RKO (cell line): ENCODE measurements at regions not wholly inside any gene's neighbourhood (a gene's known extent, or its start where the extent isn't known, plus 50 kb on each side); places are given as distances from the start of the nearest gene placed in this dataset.
"Not testable (repeated sequence)": the region's sequence is repeated elsewhere in the genome, so short reads cannot be mapped to it uniquely, and the experiment has no call there.

ENCODE experiments used
- DNase-seq: peaks from one replicate; pipeline ENCODE4 v3.0.0-alpha.2; 2016; ENCODE audit warnings: low spot score

DNA sequence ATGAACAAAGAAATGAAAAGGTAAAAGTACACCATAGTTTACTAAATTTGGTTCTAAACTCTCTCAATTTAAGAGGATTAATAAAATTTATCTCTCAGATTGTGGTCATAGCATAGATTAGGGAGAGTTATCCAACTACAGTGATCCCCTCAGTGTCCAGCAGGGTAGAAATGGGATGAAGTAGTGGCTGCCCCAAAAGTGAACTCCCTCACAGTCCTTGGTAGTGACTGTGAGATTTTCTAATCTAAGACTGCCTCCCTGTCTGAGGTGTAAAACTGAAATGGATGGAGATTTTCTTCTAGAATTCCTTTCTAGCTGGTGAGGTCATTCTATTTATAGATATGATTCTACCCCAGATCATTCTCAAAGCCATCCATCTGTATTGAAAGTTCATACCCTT lies 455.5 kb downstream of the ACTL7B start:
- DNase-seq: no peak

DNA sequence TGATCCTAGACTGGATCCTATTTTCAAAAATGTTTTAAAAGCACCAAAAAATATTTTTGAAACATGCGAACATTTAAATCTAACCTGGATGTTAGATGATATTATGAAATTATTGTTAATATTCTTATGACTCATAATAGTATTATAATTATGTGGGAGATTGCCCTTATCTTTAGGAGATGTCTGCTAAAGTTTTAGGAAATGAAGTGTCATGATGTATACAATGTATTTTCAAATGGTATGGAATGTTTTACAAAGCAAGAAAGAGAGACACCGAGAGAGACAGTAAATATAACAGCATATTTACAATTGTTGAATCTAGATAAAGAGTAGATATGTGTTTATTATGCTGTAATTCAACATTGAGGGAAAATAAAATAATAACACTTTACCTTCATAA lies 455.9 kb downstream of the ACTL7B start:
- no peak for DNase-seq

GRCh38 chr9:108397286-108397685 lies 458.5 kb downstream of the ACTL7B start:
- no peak for DNase-seq

- no peak for DNase-seq
Observed at GRCh38 chr9:108396611-108397010, 459.2 kb downstream of the ACTL7B start.

- no peak for DNase-seq
Observed at GRCh38 chr9:108396193-108396592, 459.6 kb downstream of the ACTL7B start.

DNA sequence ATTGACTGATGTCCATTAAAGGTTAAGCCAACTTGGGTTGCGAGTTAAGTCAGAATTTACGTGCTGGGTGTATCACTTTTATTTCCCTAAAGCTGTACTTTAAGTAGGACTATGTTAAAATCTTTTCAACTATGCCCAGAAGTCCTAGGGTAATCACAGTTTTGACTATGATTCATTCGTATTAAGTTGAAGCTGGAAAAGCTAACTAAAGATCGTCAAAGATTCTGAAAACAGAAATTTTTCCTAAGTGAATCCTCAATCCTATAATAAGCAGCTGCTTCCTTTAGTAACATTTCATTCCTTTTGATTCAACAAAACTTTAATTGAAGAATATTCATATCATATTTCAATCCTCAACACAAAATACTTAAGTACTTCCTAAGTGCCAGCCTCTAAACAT lies 460.4 kb downstream of the ACTL7B start:
- DNase-seq: no peak

DNA sequence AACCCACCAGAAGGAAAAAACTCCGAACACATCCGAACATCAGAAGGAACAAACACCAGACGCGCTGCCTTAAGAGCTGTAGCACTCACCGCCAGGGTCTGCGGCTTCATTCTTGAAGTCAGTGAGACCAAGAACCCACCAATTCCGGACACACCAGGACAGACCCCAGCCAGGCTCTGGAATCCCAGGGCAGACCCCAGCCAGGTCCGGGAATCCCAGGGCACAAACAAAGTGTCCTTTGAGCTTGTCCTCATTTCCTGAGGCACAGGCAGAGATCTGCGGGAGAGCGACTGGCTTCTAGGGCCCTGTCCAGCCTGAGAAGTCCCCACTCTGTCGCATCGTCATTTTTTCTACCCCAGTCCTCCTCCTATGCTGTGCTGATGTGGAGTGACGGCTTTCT lies 461.1 kb downstream of the ACTL7B start:
- no peak for DNase-seq

- not testable (repeated sequence) for DNase-seq
Observed at GRCh38 chr9:108393481-108394001, 462.2 kb downstream of the ACTL7B start.

DNA sequence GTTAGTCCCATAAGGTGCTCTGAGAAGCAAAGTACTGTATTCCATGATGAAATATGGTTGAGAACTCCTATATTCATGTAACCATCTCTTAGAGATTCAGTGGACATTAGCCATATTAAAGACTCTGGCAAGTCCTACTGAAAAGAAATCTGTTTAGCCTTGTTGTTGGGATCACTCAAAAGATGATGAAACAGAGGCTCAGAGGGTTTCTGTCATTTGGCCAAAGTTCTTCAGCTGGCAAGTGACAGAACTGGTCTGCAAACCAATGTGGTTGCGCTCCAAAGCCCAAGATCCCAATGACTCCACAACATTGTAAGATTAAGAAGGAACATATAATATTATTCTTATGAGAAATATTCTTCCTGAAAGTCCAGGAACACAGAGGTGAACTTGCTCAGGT lies 462.9 kb downstream of the ACTL7B start:
- DNase-seq: no peak

GRCh38 chr9:108389056-108389455 lies 466.7 kb downstream of the ACTL7B start:
- no peak for DNase-seq

DNA sequence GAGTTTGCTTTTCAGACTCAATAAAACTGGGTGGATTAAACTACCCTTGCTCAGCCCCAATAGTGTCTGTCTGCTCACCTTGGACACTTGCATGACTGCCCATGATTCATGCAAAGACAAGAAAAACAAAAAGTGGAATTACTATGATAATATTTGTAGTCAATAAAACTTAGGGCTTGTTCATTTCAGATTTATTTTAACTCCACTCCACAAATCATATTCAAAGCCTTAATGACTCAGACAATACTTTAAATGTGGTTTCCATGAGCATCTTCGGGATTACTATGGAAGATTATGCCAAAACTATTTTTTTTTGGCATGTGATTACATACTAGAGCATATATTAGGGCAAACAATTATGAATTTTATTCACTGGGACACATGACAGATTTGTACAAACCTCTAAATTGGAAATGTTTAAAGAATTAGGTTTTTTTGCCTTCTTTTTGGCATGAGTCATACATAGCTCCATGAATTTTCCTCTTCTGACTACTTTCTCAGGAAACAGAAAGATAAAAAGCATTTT lies 468.9 kb downstream of the ACTL7B start:
- DNase-seq: no peak

- no peak for DNase-seq
Observed at GRCh38 chr9:108386032-108386431, 469.8 kb downstream of the ACTL7B start.

- no peak for DNase-seq
Observed at GRCh38 chr9:108383796-108384195, 472.0 kb downstream of the ACTL7B start.

- no peak for DNase-seq
Observed at GRCh38 chr9:108382310-108382709, 473.5 kb downstream of the ACTL7B start.

- no peak for DNase-seq
Observed at GRCh38 chr9:108377881-108378280, 477.9 kb downstream of the ACTL7B start.

GRCh38 chr9:108377382-108377781 lies 478.4 kb downstream of the ACTL7B start:
- DNase-seq: no peak

GRCh38 chr9:108376140-108376539 lies 479.6 kb downstream of the ACTL7B start:
- DNase-seq: no peak

DNA sequence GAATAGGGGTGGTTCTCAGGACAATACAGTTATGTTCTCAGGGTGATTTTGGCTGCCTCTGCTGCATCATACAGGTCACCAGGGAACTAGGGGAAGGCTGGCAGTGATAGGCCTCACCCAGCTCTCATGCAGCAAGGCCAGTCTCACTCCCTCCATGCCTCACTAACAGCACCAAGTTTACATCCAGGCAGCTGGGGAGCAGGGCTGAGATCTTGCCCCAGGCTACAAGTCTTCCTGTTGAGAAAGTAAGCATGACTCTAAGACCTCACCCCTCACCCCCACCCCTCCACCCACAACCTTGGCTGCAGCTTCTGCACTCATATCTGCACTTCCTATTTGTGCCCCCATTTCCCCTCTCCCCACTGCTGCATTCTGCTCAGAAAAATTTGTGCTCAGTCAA lies 481.2 kb downstream of the ACTL7B start:
- no peak for DNase-seq

DNA sequence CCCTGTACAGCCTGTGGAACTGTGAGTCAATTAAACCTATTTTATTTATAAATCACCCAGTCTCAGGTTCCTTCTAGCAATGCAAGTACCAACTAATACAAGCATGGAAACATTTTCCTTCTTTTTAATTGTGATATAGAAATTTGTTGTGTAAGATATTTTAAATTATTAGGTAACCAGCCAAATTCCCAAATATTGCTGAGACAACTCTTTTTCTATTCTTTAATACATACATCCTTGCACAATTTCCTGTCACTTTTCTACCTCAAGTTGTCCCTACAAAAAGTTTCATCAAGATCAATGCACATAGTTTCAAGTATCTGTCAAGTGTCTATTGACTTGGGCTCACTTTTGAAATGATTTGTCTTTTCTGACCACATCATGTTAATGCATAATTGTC lies 488.6 kb downstream of the ACTL7B start:
- no peak for DNase-seq

GRCh38 chr9:108363311-108363710 lies 492.5 kb downstream of the ACTL7B start:
- DNase-seq: no peak

DNA sequence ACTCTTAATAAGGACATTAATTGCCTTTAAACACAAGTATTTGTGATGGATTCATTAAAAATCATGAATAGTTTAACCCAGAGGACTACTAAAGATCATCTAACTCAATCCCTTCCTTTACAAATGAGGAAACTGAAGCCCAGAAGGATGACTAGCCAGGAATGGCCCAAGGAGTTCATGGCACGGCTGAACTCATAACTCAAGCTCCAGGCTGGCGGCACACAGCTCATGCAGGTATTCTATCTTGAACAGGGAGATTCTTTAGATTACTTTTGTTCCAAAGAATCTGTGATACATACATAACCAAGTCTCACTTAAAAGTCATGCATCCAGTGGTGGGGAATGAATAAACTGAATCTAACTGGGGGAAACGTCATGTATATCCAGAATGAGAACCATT lies 495.5 kb downstream of the ACTL7B start:
- no peak for DNase-seq

- DNase-seq: no peak
Observed at GRCh38 chr9:108356806-108357205, 499.0 kb downstream of the ACTL7B start.

GRCh38 chr9:108351571-108351970 lies 504.2 kb downstream of the ACTL7B start:
- DNase-seq: no peak

- DNase-seq: no peak
Observed at GRCh38 chr9:108347463-108348188, 508.2 kb downstream of the ACTL7B start.
